ENCODE measurements at regions not wholly inside any gene's neighbourhood (a gene's known extent, or its start where the extent isn't known, plus 50 kb on each side); places are given as distances from the start of the nearest gene placed in this dataset.

DNA sequence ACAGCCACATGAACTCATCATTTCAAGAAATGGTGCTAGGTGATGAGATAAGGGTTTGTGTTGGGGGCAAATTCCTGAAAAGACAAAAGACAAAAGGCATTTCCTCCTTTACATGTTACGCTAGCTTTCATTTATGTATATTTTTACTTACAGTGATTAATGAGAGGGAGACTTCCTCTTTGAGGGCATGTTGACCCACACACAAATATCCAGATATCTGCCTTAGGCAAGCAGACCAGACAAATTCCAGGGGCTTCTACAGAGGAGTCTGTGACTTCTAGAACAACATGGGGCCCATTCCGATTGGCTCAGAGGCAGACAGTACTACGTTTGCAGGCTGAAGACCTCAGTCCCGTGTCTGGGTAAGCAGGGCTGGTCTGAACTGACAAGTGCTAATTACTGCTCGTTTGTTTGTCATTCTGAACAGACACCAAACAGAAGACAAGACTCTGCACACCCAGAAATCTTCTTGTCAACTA is 74.8 kb upstream of the ST6GAL2 start:
- TF ChIP-seq, protein P1, sequence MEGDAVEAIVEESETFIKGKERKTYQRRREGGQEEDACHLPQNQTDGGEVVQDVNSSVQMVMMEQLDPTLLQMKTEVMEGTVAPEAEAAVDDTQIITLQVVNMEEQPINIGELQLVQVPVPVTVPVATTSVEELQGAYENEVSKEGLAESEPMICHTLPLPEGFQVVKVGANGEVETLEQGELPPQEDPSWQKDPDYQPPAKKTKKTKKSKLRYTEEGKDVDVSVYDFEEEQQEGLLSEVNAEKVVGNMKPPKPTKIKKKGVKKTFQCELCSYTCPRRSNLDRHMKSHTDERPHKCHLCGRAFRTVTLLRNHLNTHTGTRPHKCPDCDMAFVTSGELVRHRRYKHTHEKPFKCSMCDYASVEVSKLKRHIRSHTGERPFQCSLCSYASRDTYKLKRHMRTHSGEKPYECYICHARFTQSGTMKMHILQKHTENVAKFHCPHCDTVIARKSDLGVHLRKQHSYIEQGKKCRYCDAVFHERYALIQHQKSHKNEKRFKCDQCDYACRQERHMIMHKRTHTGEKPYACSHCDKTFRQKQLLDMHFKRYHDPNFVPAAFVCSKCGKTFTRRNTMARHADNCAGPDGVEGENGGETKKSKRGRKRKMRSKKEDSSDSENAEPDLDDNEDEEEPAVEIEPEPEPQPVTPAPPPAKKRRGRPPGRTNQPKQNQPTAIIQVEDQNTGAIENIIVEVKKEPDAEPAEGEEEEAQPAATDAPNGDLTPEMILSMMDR (IDR thresholded peaks at IDR 0.05) = no peak
- TF ChIP-seq POLR2A (IDR thresholded peaks at IDR 0.05) (no peak), POLR2AphosphoS5 (IDR thresholded peaks at IDR 0.05) (no peak)

Data from upper lobe of left lung (tissue), 4 donors.